GM12891 (cell line): ENCODE measurements at regions not wholly inside any gene's neighbourhood (a gene's known extent, or its start where the extent isn't known, plus 50 kb on each side); places are given as distances from the start of the nearest gene placed in this dataset.

ENCODE experiments used
- POLR2A ChIP-seq: IDR thresholded peaks from 2 replicates; pipeline ENCODE4 v1.6.1; 2011; ENCODE audit warnings: low read depth, low read length, control low read depth
- POLR2AphosphoS5 ChIP-seq: IDR thresholded peaks from 2 replicates; pipeline ENCODE4 v1.6.1; 2011; ENCODE audit warnings: low read depth, low read length, control low read depth
- POU2F2 ChIP-seq: IDR thresholded peaks from 2 replicates; pipeline ENCODE4 v1.6.1; 2011; ENCODE audit warnings: low read depth, mild to moderate bottlenecking, control low read depth, low read length, moderate library complexity
- SPI1 ChIP-seq: IDR thresholded peaks from 2 replicates; pipeline ENCODE4 v1.6.1; 2011; ENCODE audit warnings: low read depth, low read length, control low read depth
- TAF1 ChIP-seq: IDR thresholded peaks from 2 replicates; pipeline ENCODE4 v1.6.1; 2011; ENCODE audit warnings: low read depth, low read length, control low read depth

DNA sequence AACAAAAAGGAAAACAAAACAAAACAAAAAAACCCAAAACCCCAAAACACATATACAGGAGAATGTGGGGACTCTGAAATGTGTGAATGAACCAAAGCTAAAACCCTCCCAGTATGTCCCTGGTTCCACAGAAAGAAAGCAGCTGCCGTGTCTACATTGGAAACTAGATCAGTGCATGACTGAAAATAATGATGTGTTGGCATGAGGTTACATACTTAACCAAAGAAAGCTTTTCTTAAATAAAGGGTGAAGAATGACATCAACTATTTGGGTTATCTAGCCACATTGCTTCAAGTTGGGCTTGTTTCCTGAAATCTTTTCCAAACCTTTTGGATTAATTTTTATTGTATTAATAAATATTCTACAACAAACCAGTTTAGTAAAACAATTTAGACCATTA, 91.9 kb upstream of the FN1 start:
- TF ChIP-seq POU2F2 (no peak), SPI1 (no peak), POLR2A (no peak), TAF1 (no peak), POLR2AphosphoS5 (no peak)
